ENCODE measurements at regions not wholly inside any gene's neighbourhood (a gene's known extent, or its start where the extent isn't known, plus 50 kb on each side); places are given as distances from the start of the nearest gene placed in this dataset.
"Not testable (repeated sequence)": the region's sequence is repeated elsewhere in the genome, so short reads cannot be mapped to it uniquely, and the experiment has no call there.

DNA sequence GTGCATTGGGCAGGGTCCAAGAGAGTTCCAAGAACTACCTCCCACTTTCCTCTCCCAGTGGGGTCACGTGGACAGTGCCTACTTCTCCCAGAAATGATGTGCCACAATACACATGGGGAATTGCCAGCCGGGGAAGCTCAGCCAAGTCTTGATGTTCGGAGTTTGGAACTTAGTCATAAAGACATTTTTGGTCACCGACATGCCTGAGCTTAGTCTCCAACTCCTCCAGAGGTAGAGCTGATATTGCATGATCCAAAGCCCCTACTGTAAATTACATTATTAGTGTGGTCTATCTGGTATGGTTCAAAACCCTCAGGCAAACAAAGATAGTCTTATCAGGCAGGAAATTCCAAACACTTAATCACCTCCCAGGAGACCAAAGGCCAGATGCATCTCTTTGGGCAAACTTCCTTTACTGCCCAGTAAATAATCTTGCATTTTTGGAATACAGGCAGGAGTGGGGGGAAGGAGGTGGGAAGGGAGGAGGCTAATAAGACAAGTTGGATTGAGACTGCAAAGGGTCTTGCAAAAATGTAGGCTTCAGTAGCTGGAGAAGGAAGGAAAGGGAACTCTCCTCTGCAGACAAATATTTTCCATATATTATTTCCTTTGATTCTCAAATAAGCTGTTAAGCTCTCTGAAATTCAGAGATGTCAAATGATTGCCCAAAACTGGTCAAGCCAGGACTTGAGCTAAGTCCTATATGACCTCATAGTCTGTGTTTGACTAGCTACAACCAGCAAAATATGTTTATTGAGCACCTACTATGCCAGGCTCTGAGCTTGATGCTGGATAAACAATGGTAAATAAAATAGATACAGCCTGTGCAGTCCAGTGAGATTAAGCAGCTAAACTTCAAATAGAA is 99.4 kb downstream of the DRD1 start:
- no peak for DNase-seq

DNA sequence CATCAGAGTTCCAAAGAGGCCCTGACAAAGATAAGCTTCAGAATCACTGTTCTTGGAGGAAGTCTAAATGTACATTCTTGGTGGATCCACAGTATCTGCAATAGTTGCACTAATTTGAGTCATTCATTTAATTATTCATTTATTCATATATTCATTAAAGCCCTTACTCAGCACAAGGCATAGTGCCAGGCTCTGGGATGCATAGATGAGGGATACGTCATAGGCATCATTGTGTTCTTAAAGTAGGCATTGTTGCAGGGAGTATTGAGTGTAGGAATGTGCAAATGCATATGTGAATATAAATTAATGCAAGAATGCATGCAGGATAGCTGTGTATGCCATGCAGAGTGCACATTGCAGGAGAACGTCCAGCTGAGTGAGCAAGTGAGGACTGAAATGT is 100.7 kb downstream of the DRD1 start:
- DNase-seq = no peak

DNA sequence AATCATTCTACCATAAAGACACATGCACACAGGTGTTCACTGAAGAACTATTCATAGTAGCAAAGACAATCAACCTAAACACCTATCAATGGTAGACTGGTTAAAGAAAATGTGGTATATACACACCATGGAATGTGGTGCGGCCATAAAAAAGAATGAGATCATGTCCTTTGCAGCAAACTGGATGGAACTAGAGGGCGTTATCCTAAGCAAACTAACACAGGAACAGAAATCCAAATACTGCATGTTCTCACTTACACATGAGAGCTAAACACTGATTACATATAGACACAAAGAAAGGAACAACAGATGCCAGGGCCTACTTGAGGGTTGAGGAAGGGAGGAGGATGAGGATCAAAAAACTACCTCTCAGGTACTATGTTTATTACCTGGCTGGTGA is 103.8 kb downstream of the DRD1 start:
- DNase-seq = no peak

DNA sequence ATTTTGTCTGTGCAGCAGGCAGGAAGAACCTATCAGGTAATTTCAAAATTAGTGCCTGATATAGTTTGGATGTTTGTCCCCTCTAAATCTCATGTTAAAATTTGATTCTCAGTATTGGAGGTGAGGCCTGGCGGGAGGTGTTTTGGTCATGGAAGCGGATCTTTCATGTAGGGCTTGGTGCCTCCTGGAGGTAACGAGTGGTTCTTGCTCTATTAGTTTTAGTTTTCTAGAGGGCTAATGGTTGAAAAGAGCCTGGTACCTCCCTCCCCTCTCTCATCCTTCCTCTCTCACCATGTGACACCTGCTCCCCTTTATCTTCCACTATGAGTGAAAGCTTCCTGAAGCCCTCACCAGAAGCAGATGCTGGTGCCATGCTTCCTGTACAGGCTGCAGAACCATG is 106.3 kb downstream of the DRD1 start:
- no peak for DNase-seq

DNA sequence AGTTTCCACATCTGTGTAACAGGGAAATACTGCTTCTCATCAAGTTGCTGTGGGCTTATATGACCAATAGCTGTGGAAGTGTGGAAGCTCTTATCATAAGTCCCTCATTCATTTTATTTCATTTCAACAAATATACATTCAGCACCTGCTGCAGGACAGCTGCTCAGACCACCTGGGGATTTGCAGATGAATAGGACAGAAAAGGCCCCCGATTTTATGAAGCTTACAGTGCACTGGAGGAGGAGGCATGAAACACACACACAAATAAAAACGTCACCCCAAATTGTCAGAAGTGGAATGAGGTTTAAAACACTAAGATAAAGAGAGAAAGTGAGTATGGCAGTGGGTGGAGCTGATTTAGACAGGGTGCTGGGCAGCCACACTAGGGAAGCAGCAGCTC is 107.2 kb downstream of the DRD1 start:
- DNase-seq = no peak

DNA sequence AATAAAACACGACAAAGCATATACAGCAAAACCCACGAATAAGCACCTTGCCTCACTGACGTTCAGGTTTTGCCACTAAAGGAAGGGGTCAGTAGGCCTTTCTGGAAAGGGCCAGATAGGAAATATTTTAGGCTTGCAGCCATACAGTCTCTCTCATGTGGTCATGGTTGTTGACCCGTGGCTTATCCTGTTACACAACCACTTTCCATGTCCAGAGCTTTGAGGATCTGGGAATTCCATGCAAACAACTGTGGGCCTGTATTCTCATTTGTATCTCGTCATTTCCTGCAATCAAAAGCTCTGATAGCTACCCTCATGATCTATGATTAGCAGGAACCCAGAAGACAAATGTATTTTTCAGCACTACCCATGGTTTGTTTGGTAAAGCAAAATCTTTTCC is 108.3 kb downstream of the DRD1 start:
- DNase-seq = no peak

DNA sequence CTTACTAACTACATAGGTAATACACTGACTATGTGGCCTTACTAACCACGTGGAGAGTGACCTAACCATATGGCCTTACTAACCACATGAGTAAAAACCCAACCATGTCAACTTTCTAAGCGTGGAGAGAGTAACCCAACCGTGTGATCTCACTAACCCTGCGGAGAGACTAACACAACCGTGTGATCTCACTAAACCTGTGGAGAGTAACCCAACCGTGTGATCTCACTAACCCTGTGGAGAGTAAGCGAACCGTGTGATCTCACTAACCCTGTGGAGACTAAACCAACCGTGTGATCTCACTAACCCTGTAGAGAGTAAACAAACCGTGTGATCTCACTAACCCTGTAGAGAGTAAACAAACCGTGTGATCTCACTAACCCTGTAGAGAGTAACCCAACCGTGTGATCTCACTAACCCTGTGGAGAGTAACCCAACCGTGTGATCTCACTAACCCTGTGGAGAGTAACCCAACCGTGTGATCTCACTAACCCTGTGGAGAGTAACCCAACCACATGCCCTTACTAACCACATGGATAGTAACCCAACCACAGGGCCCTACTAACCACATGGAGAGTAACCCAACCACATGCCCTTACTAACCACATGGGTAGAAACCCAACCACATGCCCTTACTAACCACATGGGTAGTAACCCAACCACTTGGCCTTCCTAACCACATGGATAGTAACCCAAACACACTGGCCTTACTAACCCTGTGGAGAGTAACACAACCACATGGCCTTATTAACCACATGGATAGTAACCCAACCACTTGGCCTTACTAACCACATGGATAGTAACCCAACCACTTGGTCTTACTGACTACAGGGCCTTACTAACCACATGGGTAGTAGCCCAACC is 112.6 kb downstream of the DRD1 start:
- DNase-seq = not testable (repeated sequence)

DNA sequence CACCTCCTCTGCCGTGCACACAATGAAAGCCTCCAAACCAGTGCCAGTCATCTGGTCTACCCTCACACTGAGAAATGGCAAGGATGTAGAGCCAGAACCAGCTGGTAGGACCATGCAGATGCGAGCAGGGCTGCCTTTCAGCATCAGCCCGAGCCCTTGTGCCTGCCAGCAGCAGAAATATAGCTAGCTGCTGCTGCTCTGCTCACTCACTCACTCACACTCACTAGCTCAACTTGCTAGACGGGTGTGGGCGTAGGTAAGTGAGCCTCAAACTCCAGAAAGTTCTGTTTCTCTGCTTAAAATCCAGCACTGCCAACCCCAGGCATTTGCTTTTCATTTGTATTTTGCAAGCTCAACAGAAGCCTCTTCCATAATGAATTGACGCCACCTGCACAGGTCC is 114.0 kb downstream of the DRD1 start:
- no peak for DNase-seq

DNA sequence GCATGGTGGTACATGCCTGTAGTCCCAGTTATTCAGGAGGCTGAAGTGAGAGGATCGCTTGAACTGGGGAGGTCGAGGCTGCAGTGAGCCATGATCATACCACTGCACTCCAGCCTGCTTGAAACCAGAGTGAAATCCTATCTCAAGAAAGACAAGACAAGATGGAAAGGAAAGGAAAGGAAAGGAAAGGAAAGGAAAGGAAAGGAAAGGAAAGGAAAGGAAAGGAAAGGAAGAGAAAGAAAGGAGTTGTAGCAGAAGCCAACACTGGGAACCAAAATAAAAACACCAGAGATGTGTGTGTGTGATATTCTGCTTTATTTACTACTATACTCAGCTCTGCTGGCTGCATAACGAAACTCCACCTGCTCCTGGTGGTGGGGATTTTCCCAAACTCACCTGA is 115.3 kb downstream of the DRD1 start:
- DNase-seq = no peak

DNA sequence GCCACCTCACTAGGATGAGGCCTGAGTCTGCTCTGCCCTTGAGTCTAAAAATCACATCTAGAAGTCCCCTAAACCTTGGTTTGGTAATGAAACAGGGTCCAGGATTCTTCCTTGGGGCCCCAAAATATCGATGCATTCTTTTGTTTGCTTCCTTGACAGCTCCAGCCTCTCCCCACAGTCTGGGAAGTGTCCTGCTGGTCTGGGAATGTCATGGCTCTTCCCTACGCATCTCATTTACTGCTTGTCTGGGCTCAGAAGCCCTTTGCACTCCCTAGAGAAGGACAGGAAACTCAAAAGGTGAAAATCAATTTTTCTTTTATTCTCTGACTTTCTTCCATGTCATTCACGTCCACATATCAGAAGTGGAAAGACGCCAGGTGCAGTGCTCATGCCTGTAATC is 115.8 kb downstream of the DRD1 start:
- DNase-seq = no peak

DNA sequence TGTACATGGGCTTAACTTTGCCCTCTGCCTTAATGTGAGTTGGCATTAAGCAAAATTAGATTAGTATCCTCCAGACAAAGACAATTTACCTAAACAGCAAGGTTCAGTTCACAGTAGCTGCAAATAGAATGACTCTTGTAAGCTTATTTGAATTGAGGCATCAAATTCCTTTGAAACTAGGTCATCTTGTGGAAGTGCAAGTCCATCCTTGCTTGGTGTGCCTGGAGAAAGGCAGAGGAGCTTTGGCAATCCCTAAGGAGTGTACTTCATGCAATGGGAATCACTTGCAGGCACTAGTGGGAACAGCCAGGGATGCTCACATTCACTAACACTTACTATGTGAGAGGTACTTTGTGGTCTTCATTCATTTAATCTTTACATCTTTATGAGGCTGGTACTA is 118.3 kb downstream of the DRD1 start:
- no peak for DNase-seq

DNA sequence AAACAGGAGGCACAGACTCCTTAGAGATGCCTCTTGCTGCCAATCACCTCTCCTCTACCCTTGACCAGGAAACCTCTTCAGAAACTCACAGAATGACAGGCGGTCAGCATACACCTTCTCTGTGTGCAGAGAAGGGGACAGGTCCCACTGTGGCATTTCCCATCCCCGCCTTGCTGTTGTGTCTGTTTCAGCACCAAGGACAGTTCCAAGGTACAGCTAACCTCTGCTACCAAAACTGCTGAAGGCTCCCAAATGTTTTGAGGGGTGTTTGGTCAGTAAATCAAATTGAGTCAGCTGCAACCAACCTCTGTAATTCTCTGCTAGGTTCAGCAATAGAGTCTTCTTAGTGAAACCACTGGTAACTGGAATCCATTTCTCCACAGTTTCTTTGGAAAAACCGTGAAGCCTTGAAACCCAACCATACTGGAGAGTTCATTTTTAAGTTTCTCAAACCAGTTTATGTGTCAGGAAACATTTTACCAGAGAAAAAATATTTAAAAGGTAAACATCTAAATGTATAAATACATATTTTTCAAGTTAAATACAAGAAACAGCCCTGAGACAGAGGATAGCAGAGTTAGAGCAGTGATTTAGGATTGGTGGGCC is 122.0 kb downstream of the DRD1 start:
- peak; percentile 51 for DNase-seq

DNA sequence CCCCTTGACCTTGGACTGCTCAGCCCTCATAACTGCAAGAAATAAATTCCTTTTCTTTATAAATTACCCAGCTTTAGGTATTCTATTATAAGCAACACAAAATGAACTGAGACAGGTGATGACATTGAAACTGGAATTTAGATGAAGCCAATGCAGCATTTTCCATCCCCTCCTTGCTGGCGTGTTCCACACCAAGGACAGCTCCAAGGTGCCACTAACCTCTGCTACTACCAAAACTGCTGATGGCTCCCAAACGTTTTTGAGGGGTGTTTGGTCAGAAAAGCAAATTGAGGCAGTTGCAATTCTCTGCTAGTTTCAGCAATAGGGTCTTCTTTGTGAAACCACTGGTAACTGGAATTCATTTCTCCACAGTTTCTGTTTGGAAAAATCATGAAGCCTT is 124.8 kb downstream of the DRD1 start:
- no peak for DNase-seq

DNA sequence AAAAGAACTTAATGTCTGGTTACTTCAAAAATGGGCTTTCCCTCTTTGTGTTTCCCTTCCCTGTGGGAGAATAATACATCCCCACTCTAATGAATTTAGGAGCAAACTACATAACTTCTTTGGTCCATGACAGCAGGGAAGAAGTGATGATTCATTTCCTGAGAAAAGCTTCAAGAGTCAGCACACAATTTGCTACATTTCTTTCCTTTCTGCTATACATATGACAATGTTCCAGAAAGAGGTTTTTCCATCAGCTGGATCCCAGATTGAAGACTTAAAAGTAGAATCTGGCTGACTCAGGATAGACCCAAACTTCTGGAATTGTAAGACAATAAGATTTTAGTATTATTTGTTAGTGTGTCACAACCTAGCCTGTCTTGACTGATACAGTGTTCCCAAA is 126.1 kb downstream of the DRD1 start:
- no peak for DNase-seq

DNA sequence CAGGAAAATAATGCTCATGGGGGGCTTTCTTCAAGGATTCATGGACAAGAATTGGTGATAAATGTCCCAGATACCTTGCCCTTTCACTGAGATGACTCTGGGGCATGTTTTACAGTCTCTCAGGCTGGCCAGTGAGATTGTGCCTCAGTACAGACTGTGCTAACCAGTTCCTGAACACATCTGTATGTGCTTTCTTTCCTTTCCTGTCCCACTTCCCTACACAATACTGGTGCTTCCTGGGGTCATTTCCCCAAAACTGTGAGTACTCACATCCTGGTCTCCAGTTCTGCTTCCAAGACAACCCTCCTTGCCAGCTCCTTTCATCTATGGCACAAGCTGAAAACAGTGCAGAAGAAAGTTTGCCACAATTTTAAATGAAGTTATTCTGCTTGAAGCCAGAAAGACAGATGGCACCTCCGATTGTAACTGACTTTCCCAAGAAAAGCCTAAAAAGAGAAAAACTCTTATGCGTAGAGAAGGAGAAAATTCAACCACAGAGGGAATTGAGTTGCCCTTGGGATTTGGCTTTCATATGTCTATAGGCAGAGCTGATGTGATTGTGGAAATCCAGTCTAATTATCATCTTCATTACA is 134.7 kb downstream of the DRD1 start:
- DNase-seq = no peak

DNA sequence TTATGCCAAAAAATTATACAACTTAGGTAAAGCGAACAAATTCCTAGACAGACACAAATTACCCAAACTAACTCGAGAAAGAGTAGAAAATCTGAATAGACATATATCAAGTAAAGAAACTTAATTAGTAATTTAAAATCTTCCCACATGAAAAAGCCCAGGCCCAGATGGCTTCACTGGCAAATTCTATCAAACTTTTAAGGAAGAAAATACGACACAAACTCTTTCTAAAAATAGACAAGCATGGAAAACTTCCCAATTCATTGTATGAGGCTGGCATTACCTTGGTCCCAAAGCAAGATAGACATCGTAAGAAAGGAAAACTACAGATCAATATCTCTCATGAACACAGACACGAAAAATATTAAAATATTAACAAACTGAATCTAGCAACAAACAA is 135.3 kb downstream of the DRD1 start:
- no peak for DNase-seq

DNA sequence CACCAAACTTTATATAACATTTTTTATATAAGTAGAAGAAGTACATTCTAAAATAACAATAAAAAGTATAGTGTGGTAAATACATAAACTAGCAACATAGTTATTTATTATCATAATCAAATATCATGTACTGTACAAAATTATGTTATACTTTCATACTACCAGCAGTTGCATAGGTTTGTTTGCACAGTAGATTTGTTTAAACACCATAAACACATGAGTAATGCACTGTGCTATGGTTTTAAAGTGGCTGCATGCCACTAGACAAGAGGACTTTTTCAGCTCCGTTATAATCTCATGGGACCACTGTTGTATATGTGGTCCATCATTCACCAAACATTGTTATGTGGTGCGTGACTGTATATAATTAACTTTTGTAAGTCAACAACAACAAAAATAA is 137.6 kb downstream of the DRD1 start:
- no peak for DNase-seq

DNA sequence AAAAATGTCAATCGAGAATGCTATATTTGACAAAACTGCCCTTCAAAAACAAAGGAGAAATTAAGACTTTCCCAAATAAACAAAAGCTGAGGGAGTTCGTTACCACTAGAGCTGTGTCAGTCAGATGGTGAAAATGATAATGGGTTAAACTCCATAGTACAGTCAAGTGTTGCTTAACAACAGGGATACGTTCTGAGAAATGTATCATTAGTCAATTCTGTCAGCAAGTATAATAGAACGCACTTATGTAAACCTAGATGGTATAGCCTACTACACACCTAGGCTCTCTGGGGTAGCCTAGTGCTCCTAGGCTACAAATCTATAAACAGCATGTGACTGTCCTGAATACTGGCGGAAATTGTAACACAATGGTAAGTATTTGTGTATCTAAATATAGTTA is 138.7 kb downstream of the DRD1 start:
- DNase-seq = peak; percentile 2

DNA sequence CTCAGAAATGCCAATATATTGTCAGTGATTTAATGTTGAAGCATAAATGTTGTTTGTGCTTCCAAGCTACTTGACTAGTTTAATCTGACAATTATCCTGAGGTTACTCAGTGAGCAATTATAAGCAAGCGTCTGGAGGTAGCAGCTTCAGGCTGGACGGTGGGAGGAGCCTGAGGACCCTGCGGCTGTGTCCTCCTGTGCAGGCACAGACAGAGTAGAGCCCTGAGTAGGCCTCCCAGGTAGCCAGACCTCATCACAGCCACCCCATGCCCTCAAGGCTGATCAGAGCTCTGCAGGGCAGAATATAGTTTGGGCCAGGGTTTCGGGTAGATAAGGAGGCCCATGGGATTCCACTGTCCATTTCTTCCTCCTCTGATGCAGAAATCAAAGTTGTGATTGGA is 153.6 kb downstream of the DRD1 start:
- no peak for DNase-seq

DNA sequence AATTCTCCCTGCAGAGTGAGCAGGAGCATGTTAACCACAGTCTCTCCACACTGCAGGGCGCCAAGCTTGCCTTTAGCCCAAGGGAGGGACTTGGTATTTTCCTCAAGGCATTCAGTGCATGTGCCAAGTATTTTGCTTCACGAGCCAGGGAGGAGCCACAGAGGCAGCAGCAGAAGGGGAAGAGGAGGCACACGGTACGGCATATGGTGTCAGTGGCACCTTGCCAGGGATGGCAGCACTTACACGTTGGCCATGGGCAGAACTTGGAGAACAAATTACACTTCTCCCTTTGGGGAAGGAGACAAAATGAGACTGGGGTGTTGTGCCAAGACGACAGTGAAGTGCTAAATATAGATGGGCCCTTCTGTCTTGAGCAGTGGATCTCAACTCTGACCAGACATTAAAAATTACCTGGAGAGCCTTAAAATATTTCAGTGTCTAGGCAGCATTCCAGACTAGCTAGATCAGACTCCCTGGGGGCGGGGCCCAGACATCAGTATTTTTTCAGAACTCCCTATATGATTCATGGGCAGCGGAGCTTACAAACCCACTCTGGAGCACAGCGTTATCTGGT is 155.8 kb downstream of the DRD1 start:
- no peak for DNase-seq

DNA sequence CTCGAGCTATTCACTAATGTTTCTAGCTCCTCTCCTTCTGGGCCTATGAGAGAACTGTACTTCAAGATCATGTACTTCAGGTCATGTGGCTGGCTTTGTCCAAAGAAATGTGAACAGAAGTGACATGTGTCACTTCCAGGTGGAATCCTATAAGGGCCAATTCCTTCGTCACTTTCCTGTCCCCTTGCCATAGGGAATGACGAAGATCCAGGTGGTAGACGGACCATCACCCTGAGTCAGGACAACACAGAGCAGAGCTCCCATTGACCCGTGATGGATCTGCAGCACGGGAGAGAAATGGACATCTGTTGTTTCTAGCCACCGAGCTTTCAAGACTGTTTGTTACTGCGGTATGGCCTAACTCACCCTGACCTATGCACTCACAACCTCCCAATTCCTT is 157.0 kb downstream of the DRD1 start:
- no peak for DNase-seq

DNA sequence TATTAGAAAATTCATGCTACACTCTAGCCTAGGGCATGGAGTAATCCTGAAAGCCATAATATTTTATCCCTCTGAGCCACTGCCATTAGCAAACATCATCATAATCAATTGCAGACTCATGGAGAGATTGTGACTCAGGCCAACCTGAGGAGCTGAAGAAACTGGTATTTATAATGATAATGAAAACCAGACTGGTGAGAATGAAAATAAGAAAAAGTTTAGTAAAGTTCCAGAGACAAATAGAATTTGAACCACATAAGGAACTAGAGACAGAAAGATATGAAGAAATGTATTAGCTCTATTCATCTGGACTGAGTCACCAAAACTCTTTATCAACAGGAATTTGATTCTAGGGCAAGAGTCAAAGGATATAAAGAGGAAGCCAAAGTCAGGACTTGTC is 158.7 kb downstream of the DRD1 start:
- no peak for DNase-seq

DNA sequence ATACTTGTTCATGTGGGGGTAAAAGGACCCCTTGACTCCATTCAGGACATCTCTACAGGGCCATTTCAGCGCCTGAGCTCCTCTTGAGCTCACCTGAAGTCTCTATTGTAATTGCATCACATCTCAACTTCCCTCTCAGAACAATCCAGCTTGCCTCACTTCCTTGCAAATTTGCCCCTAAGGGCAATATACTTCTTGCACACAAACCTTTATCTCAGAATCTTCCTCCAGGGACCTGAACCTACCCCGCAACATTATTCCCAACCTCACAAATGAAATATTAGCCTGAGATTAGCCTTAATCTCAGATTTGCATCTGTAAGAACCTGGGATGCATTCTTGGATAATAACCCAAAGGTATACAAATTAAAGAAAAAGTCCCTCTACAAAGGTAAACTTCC is 159.2 kb downstream of the DRD1 start:
- DNase-seq = no peak

Measured in OCI-M1 (cell line).